H9 (cell line): ENCODE measurements at regions not wholly inside any gene's neighbourhood (a gene's known extent, or its start where the extent isn't known, plus 50 kb on each side); places are given as distances from the start of the nearest gene placed in this dataset.

ENCODE experiments used
- DNase-seq: peaks from one replicate; pipeline ENCODE4 v3.0.0-alpha.2; 2017
- H2AFZ ChIP-seq: one replicate; pipeline ENCODE4 v1.6.1; 2013; ENCODE audit warnings: mild to moderate bottlenecking, low read length, control low read depth, moderate library complexity
- H2AK5ac ChIP-seq: 2 replicates; pipeline ENCODE4 v1.6.1; 2013; ENCODE audit warnings: low read length, control low read depth, mixed read lengths; ENCODE audit not compliant: insufficient read length
- H2BK120ac ChIP-seq: one replicate; pipeline ENCODE4 v1.6.1; 2013; ENCODE audit warnings: low read depth, mild to moderate bottlenecking, low read length, control low read depth, inconsistent platforms; ENCODE audit not compliant: poor library complexity, severe bottlenecking
- H2BK12ac ChIP-seq: 2 replicates; pipeline ENCODE4 v1.6.1; 2013; ENCODE audit warnings: low read length, control low read depth, mixed read lengths, low read depth; ENCODE audit not compliant: insufficient read length
- H2BK15ac ChIP-seq: 2 replicates; pipeline ENCODE4 v1.6.1; 2013; ENCODE audit warnings: low read depth, low read length, control low read depth
- H2BK20ac ChIP-seq: one replicate; pipeline ENCODE4 v1.6.1; 2013; ENCODE audit warnings: low read depth, mild to moderate bottlenecking, low read length, control low read depth, inconsistent platforms; ENCODE audit not compliant: poor library complexity, severe bottlenecking
- H2BK5ac ChIP-seq: 2 replicates; pipeline ENCODE4 v1.6.1; 2013; ENCODE audit warnings: low read length, control low read depth, mixed read lengths; ENCODE audit not compliant: insufficient read length
- H3K14ac ChIP-seq: 2 replicates; pipeline ENCODE4 v1.6.1; 2013; ENCODE audit warnings: low read length, control low read depth; ENCODE audit not compliant: insufficient read depth
- H3K18ac ChIP-seq: 2 replicates; pipeline ENCODE4 v1.6.1; 2013; ENCODE audit warnings: low read depth, mild to moderate bottlenecking, mixed read lengths, low read length, control low read depth; ENCODE audit not compliant: insufficient read length
- H3K23ac ChIP-seq: 2 replicates; pipeline ENCODE4 v1.6.1; 2013; ENCODE audit warnings: low read length, control low read depth, mixed read lengths, low read depth; ENCODE audit not compliant: insufficient read length
- H3K23me2 ChIP-seq: 2 replicates; pipeline ENCODE4 v1.6.1; 2013; ENCODE audit warnings: low read depth, mild to moderate bottlenecking, mixed read lengths, low read length, control low read depth; ENCODE audit not compliant: insufficient read length, poor library complexity, severe bottlenecking
- H3K27ac ChIP-seq: 2 replicates; pipeline ENCODE4 v1.5.1; 2013; ENCODE audit warnings: low read length, control low read depth, mixed read lengths, low read depth; ENCODE audit not compliant: insufficient read length
- H3K27me3 ChIP-seq: 2 replicates; pipeline ENCODE4 v1.6.1; 2013; ENCODE audit warnings: low read length, control low read depth, inconsistent platforms; ENCODE audit not compliant: insufficient read depth
- H3K4ac ChIP-seq: 2 replicates; pipeline ENCODE4 v1.6.1; 2013; ENCODE audit warnings: low read depth, mild to moderate bottlenecking, control low read depth, inconsistent platforms, low read length, moderate library complexity
- H3K4me1 ChIP-seq: 2 replicates; pipeline ENCODE4 v1.6.1; 2013; ENCODE audit warnings: low read length, control low read depth, inconsistent platforms; ENCODE audit not compliant: insufficient read depth
- H3K4me2 ChIP-seq: 2 replicates; pipeline ENCODE4 v1.6.1; 2013; ENCODE audit warnings: low read length, control low read depth, mixed read lengths; ENCODE audit not compliant: insufficient read length, insufficient read depth
- H3K56ac ChIP-seq: 2 replicates; pipeline ENCODE4 v1.6.1; 2013; ENCODE audit warnings: low read depth, mild to moderate bottlenecking, mixed read lengths, low read length, control low read depth; ENCODE audit not compliant: insufficient read length
- H3K79me1 ChIP-seq: 2 replicates; pipeline ENCODE4 v1.6.1; 2013; ENCODE audit warnings: low read depth, mild to moderate bottlenecking, moderate library complexity, low read length, control low read depth, inconsistent platforms; ENCODE audit not compliant: insufficient read depth, poor library complexity, severe bottlenecking
- H3K79me2 ChIP-seq: 2 replicates; pipeline ENCODE4 v1.6.1; 2013; ENCODE audit warnings: low read length, control low read depth, inconsistent platforms; ENCODE audit not compliant: insufficient read depth
- H3K9ac ChIP-seq: 2 replicates; pipeline ENCODE4 v1.6.1; 2013; ENCODE audit warnings: low read length, control low read depth, mixed read lengths; ENCODE audit not compliant: insufficient read length; ENCODE audit errors: extremely low read depth
- H3K9me3 ChIP-seq: one replicate; pipeline ENCODE4 v1.6.1; 2013; ENCODE audit warnings: low read depth, low read length, inconsistent platforms; ENCODE audit not compliant: control insufficient read depth
- H3T11ph ChIP-seq: one replicate; pipeline ENCODE4 v1.6.1; 2013; ENCODE audit warnings: mild to moderate bottlenecking, low read length, control low read depth, inconsistent platforms
- H4K20me1 ChIP-seq: one replicate; pipeline ENCODE4 v1.6.1; 2013; ENCODE audit not compliant: control insufficient read depth, insufficient read length, insufficient read depth
- H4K5ac ChIP-seq: 2 replicates; pipeline ENCODE4 v1.6.1; 2013; ENCODE audit warnings: low read depth, mild to moderate bottlenecking, mixed read lengths, low read length, control low read depth; ENCODE audit not compliant: insufficient read length
- H4K8ac ChIP-seq: replicated peaks from 2 replicates; pipeline ENCODE4 v1.6.1; 2013; ENCODE audit warnings: low read length, control low read depth, mixed read lengths, low read depth; ENCODE audit not compliant: insufficient read length
- H4K91ac ChIP-seq: 2 replicates; pipeline ENCODE4 v1.6.1; 2013; ENCODE audit warnings: low read depth, mild to moderate bottlenecking, moderate library complexity, mixed read lengths, low read length, control low read depth; ENCODE audit not compliant: insufficient read length
- H3K27ac Mint-ChIP-seq, 3 experiments: 2 replicates in 2 of 3; 3 replicates in 1 of 3; pipeline ENCODE4 v1.8.0; 2020 to 2021; ENCODE audit warnings: mixed read lengths in 3 of 3, mild to moderate bottlenecking in 1 of 3, moderate library complexity in 1 of 3
- H3K27me3 Mint-ChIP-seq: 2 replicates; pipeline ENCODE4 v1.8.0; 2021; ENCODE audit warnings: low read depth, mild to moderate bottlenecking, moderate library complexity, mixed read lengths
- H3K36me3 Mint-ChIP-seq, 3 experiments: 2 replicates in 2 of 3; 3 replicates in 1 of 3; pipeline ENCODE4 v1.8.0; 2020 to 2021; ENCODE audit warnings: low read depth in 3 of 3, mixed read lengths in 3 of 3; ENCODE audit not compliant: insufficient read depth in 1 of 3
- H3K4me1 Mint-ChIP-seq, 2 experiments: 2 replicates each; pipeline ENCODE4 v1.8.0; 2020; ENCODE audit warnings: mixed read lengths in 2 of 2
- H3K4me3 Mint-ChIP-seq, 2 experiments: 2 replicates in 1 of 2; 3 replicates in 1 of 2; pipeline ENCODE4 v1.8.0; 2020 to 2021; ENCODE audit warnings: mild to moderate bottlenecking in 2 of 2, mixed read lengths in 2 of 2, moderate library complexity in 1 of 2
- H3K9me3 Mint-ChIP-seq, 2 experiments: 2 replicates in 1 of 2; 3 replicates in 1 of 2; pipeline ENCODE4 v1.8.0; 2020; ENCODE audit warnings: mild to moderate bottlenecking in 2 of 2, mixed read lengths in 2 of 2, moderate library complexity in 1 of 2
- TF ChIP-seq, protein P1 (sequence below): fragments of 200-600 bp; sonication (generic); conservative IDR thresholded peaks from 3 replicates; pipeline ENCODE4 v1.8.0; 2021; ENCODE audit warnings: antibody characterized with exemption, mild to moderate bottlenecking

GRCh38 chr5:82563745-82564144 lies 285.6 kb upstream of the RPS23 start:
- no peak overlapping the region for H3K23ac ChIP-seq
- Mint-ChIP-seq H3K27me3 (no peaks in the 10 kb centered on the region; the same call in 1 of the 2 replicates), H3K4me1 (no peaks in the 10 kb centered on the region), H3K27ac (no peak overlapping the region; a peak in 1 of 7 replicates), H3K9me3 (peaks cover 0 to 2% of the 10 kb centered on the region in 2 experiments; a peak in 1 of 5 replicates), H3K36me3 (peaks cover 0 to 4% (median 2%) of the 10 kb centered on the region in 3 experiments; a peak in 2 of 7 replicates), H3K4me3 (no peak overlapping the region)
- H3K23me2 ChIP-seq = no peaks in the 10 kb centered on the region
- H3K27ac ChIP-seq = no peak overlapping the region
- H3K14ac ChIP-seq = no peak overlapping the region
- no peak overlapping the region for H2AFZ ChIP-seq
- H2BK20ac ChIP-seq = no peak overlapping the region
- H3K4ac ChIP-seq = no peak overlapping the region
- no peak overlapping the region for H3T11ph ChIP-seq
- no peak overlapping the region for H2BK15ac ChIP-seq
- DNase-seq = no peak
- H3K56ac ChIP-seq = no peak overlapping the region
- H4K91ac ChIP-seq = no peak overlapping the region
- no peak overlapping the region for H4K5ac ChIP-seq
- H3K4me2 ChIP-seq = no peak overlapping the region
- H4K8ac ChIP-seq = no peak overlapping the region
- H3K4me1 ChIP-seq = no peaks in the 10 kb centered on the region
- H2AK5ac ChIP-seq = no peak overlapping the region
- H3K79me2 ChIP-seq = no peaks in the 10 kb centered on the region
- H3K79me1 ChIP-seq = no peaks in the 10 kb centered on the region
- no peaks in the 10 kb centered on the region for H4K20me1 ChIP-seq
- no peak overlapping the region for H2BK120ac ChIP-seq
- H3K9me3 ChIP-seq = no peaks in the 10 kb centered on the region
- no peak overlapping the region for H3K18ac ChIP-seq
- no peak overlapping the region for H3K9ac ChIP-seq
- H2BK5ac ChIP-seq = no peak overlapping the region
- TF ChIP-seq, protein P1, sequence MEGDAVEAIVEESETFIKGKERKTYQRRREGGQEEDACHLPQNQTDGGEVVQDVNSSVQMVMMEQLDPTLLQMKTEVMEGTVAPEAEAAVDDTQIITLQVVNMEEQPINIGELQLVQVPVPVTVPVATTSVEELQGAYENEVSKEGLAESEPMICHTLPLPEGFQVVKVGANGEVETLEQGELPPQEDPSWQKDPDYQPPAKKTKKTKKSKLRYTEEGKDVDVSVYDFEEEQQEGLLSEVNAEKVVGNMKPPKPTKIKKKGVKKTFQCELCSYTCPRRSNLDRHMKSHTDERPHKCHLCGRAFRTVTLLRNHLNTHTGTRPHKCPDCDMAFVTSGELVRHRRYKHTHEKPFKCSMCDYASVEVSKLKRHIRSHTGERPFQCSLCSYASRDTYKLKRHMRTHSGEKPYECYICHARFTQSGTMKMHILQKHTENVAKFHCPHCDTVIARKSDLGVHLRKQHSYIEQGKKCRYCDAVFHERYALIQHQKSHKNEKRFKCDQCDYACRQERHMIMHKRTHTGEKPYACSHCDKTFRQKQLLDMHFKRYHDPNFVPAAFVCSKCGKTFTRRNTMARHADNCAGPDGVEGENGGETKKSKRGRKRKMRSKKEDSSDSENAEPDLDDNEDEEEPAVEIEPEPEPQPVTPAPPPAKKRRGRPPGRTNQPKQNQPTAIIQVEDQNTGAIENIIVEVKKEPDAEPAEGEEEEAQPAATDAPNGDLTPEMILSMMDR = no peak
- H3K27me3 ChIP-seq = no peaks in the 10 kb centered on the region
- no peak overlapping the region for H2BK12ac ChIP-seq
